Right cardiac atrium (tissue), 5 donors: ENCODE measurements at regions not wholly inside any gene's neighbourhood (a gene's known extent, or its start where the extent isn't known, plus 50 kb on each side); places are given as distances from the start of the nearest gene placed in this dataset.

Source experiments
- ATAC-seq, 2 donors: fragments of 200-7000 bp; cut with Tn5 transposase; one replicate each; pipeline versions ENCODE4 v1.8.0 to v1.9.1; 2020; ENCODE audit warnings: moderate library complexity in 2 of 2, mild to moderate bottlenecking in 1 of 2
- DNase-seq, 3 donors: peaks; one replicate each; pipeline ENCODE4 v3.0.0-alpha.2; 2020
- H3K27ac ChIP-seq: one replicate; pipeline ENCODE4 v1.5.1; 2013; ENCODE audit warnings: mild to moderate bottlenecking, low read length, control low read depth, moderate library complexity
- H3K27me3 ChIP-seq: one replicate; pipeline ENCODE4 v1.6.1; 2013; ENCODE audit not compliant: control insufficient read depth, insufficient read depth
- H3K4me1 ChIP-seq: one replicate; pipeline ENCODE4 v1.6.1; 2013; ENCODE audit warnings: low read length; ENCODE audit not compliant: control insufficient read depth, insufficient read depth
- H3K4me3 ChIP-seq: one replicate; pipeline ENCODE4 v1.5.1; 2013; ENCODE audit warnings: low read length, control low read depth
- H3K9me3 ChIP-seq: one replicate; pipeline ENCODE4 v1.6.1; 2013; ENCODE audit warnings: low read length; ENCODE audit not compliant: control insufficient read depth
- WGBS: extraction: QIAGEN DNeasy Blood & Tissue Kit; methylation state at CpG from one replicate; pipeline ENCODE4 v1.1.7; 2013; 5-methylcytosine and 5-hydroxymethylcytosine counted together
- intact Hi-C, 4 donors: fragments of 100-400 bp; cut with DNase I; formaldehyde crosslinking; loops; one replicate each; pipeline versions ENCODE4 v1.11.0 to v1.14.0; 2022 to 2023
- donor health status: healthy with polysubstance abuse.
- donor health status: DM: no; HTN: yes; CAD: no.
- donor health status: DM: no; HTN: no; CAD: no.
- donor health status: DM: no; HTN: yes; CAD: no; lungs with severe emphysema.
- donor health status: DM: yes; HTN: yes; CAD: no.

- no peaks in the 10 kb centered on the region for H3K27me3 ChIP-seq
- H3K27ac ChIP-seq: peak overlapping the region; percentile 5
- H3K4me3 ChIP-seq: no peak overlapping the region
- peak in 2 of 3 donors; percentile 62 to 63 for DNase-seq
- no peaks in the 10 kb centered on the region for H3K9me3 ChIP-seq
- intact Hi-C loops: loop anchor here in 3 of 4 donors (10.0 kb wide), 2 partner anchors 112 to 162 kb away; partner anchors contain the start of gene SPATA13 (in 1 of the 3)
- peak; percentile 46 to 78 for ATAC-seq
- 30% methylated on average over 17 of the region's 17 CpGs for WGBS
- no peaks in the 10 kb centered on the region for H3K4me1 ChIP-seq
Observed at GRCh38 chr13:24052547-24053518, 107.7 kb upstream of the SPATA13 start.

- intact Hi-C loops: loop anchor here in 3 of 4 donors (10.0 kb wide), 2 partner anchors 111 to 161 kb away; partner anchors contain the start of gene SPATA13 (in 1 of the 3)
- Histone ChIP-seq H3K27me3 (no peaks in the 10 kb centered on the region), H3K4me3 (no peak overlapping the region), H3K27ac (peak overlapping the region; percentile 34), H3K9me3 (no peaks in the 10 kb centered on the region), H3K4me1 (no peaks in the 10 kb centered on the region)
- ATAC-seq: peak; percentile 83 to 85
- WGBS: 59% methylated on average over 9 of the region's 9 CpGs
- peak; percentile 41 to 68 (median 65) for DNase-seq
Observed at GRCh38 chr13:24053519-24054251, 106.8 kb upstream of the SPATA13 start.

GRCh38 chr13:24056616-24057137 lies 103.8 kb upstream of the SPATA13 start:
- no peaks in the 10 kb centered on the region for H3K9me3 ChIP-seq
- no peaks in the 10 kb centered on the region for H3K27me3 ChIP-seq
- H3K4me3 ChIP-seq: no peak overlapping the region
- ATAC-seq (peak in 1 of 2 donors; percentile 15), DNase-seq (no peak)
- 51% methylated on average over 8 of the region's 8 CpGs for WGBS
- no peak overlapping the region for H3K27ac ChIP-seq
- intact Hi-C loops: loop anchor here in 3 of 4 donors (10.0 kb wide), 2 partner anchors 108 to 158 kb away; partner anchors contain the start of gene SPATA13 (in 1 of the 3)
- no peaks in the 10 kb centered on the region for H3K4me1 ChIP-seq

GRCh38 chr13:24060993-24061392 lies 99.5 kb upstream of the SPATA13 start:
- H3K4me3 ChIP-seq: no peak overlapping the region

GRCh38 chr13:24063281-24063877 lies 97.1 kb upstream of the SPATA13 start:
- intact Hi-C loops: no loop called here
- Histone ChIP-seq H3K9me3 (no peaks in the 10 kb centered on the region), H3K27me3 (no peaks in the 10 kb centered on the region), H3K27ac (peak overlapping the region; percentile 83), H3K4me1 (peaks cover 2% of the 10 kb centered on the region), H3K4me3 (no peak overlapping the region)
- 34% methylated on average over 8 of the region's 8 CpGs for WGBS
- ATAC-seq: peak; percentile 68 to 81
- peak; percentile 44 to 63 (median 51) for DNase-seq

More at GRCh38 chr13:24060993-24061392, 99.5 kb upstream of the SPATA13 start:
- H3K27me3 ChIP-seq: no peaks in the 10 kb centered on the region
- 96% methylated on average over 2 of the region's 2 CpGs for WGBS
- H3K9me3 ChIP-seq: no peaks in the 10 kb centered on the region
- H3K27ac ChIP-seq: no peak overlapping the region
- DNase-seq: no peak
- ATAC-seq: no peak
- intact Hi-C loops: no loop called here
- H3K4me1 ChIP-seq: peaks cover 2% of the 10 kb centered on the region

DNA sequence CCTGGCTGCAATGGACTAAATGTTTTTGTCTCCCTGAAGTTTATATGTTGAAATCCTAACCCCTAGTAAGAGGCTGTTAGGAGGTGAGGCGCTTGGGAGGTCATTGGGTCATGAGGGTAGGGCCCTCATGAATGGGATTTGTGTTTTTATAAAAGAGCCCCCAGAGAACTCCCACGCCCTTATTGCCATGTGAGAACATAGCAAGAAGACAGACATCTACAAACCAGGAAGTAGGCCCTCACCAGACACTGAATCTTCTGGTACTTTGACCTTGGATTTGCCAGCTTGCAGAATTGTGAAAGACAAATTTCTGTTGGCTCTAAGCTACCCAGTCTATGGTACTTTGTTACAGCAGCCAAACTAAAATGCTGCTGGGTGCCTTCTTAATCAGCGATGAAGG lies 96.1 kb upstream of the SPATA13 start:
- Histone ChIP-seq H3K27ac (no peak overlapping the region), H3K9me3 (no peaks in the 10 kb centered on the region), H3K4me3 (no peak overlapping the region), H3K4me1 (peaks cover 2% of the 10 kb centered on the region), H3K27me3 (no peaks in the 10 kb centered on the region)
- intact Hi-C loops: no loop called here
- DNase-seq (no peak), ATAC-seq (no peak)
- WGBS: 95% methylated on average over 3 of the region's 3 CpGs

- ATAC-seq (no peak), DNase-seq (no peak)
- no peaks in the 10 kb centered on the region for H3K27me3 ChIP-seq
- peaks cover 2% of the 10 kb centered on the region for H3K4me1 ChIP-seq
- intact Hi-C loops: no loop called here
- H3K27ac ChIP-seq: no peak overlapping the region
- WGBS: 65% methylated on average over 3 of the region's 3 CpGs
- H3K9me3 ChIP-seq: no peaks in the 10 kb centered on the region
- H3K4me3 ChIP-seq: no peak overlapping the region
Observed at GRCh38 chr13:24065176-24065575, 95.3 kb upstream of the SPATA13 start.

DNA sequence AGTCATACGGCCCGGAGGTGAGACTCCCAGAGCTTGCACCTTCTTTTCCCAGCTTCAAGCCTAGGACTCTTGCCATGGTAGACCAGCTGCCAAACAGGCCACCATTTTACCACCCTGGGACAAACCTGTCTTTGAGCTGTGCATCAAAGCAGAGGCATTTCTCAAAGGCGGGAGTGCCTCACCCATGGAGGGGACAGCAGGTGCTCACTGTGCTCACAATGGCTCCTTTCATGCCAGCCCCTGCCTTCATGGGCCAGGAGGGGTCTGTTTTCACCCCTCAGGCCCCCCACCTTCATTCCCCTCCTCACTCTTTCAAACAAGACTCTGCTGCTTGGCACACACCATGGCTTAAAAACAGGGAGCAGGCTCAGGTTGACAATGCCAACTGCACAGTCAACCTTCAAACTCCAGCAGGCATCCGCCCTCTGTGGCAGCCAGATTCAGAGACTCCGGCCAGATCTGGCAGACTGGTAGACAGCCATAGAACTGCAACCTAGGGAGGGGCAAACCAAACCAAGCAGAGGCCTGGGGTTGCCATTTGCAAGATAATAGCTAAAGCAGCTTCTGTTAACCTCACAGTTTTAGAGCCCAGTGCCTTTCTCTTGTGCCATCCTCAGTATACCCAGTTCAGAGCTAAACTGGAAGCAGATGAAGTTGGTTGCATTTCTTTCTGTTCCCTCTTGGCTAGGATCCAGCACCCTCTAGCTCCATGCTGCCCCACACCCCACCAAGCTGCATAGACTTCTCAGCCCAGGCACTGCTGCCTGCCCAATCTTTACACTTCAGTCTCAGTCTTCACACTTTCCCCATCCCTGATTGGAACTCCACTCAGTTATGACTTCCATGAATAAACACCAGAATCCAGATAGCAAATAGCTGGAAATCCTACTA lies 93.9 kb upstream of the SPATA13 start:
- WGBS: 97% methylated on average over 5 of the region's 5 CpGs
- Histone ChIP-seq H3K9me3 (no peaks in the 10 kb centered on the region), H3K4me3 (no peak overlapping the region), H3K27me3 (no peaks in the 10 kb centered on the region), H3K4me1 (peaks cover 2% of the 10 kb centered on the region), H3K27ac (no peak overlapping the region)
- intact Hi-C loops: no loop called here
- DNase-seq: no peak
- ATAC-seq: no peak

DNA sequence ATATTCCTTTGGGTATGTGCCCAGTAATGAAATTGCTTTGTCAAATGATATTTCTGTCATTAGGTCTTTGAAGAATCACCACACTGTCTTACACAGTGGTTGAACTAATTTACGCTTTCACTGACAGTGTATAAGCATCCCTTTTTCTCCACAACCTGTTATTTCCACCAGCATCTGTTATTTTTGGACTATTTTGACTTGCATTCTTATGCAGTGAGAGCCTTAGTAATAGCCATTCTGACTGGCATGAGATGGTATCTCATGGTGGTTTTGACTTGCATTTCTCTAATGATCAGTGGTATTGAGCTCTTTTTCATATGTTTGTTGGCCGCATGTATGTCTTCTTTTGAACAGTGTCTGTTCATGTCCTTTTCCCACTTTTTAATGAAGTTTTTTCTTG lies 92.0 kb upstream of the SPATA13 start:
- intact Hi-C loops: no loop called here
- 97% methylated on average over 2 of the region's 2 CpGs for WGBS
- H3K27ac ChIP-seq: no peak overlapping the region
- no peaks in the 10 kb centered on the region for H3K4me1 ChIP-seq
- no peak overlapping the region for H3K4me3 ChIP-seq
- H3K9me3 ChIP-seq: no peaks in the 10 kb centered on the region
- H3K27me3 ChIP-seq: no peaks in the 10 kb centered on the region
- DNase-seq (no peak), ATAC-seq (no peak)

DNA sequence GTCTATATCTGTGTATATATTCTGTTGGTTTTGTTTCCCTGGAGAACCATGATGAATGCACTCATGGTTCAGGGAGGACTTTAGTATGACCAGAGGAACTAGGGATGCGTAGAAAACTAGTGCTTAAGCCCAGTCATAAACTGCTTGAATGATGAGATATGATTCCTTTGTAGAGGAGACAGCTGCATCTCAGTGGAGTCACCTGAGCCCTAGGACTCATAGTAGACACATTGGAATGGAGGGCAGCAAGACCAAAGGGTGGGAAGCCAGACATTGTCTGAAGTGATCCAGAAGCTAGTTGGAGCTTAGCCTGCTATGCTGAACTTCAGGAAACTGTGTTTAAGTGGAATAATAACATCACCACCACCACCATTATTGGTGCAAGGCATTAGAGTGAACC lies 89.5 kb upstream of the SPATA13 start:
- Histone ChIP-seq H3K9me3 (no peaks in the 10 kb centered on the region), H3K4me1 (peaks cover 3% of the 10 kb centered on the region), H3K27ac (peak overlapping the region; percentile 60), H3K4me3 (no peak overlapping the region), H3K27me3 (no peaks in the 10 kb centered on the region)
- ATAC-seq (no peak), DNase-seq (no peak)
- intact Hi-C loops: no loop called here
- WGBS: 94% methylated on average over 1 of the region's 1 CpG
